GM23338 (cell line): ENCODE measurements at regions not wholly inside any gene's neighbourhood (a gene's known extent, or its start where the extent isn't known, plus 50 kb on each side); places are given as distances from the start of the nearest gene placed in this dataset.

ENCODE experiments used
- ATAC-seq: fragments of 200-7000 bp; cut with Tn5 transposase; 3 replicates; pipeline ENCODE4 v1.9.1; 2020
- DNase-seq: peaks from one replicate; pipeline ENCODE4 v3.0.0-alpha.2; 2015; ENCODE audit warnings: low spot score
- H2AFZ ChIP-seq: fragments of 200-600 bp; sonication (generic); 2 replicates; pipeline ENCODE4 v1.8.0; 2016; ENCODE audit warnings: antibody characterized with exemption, mild to moderate bottlenecking, moderate library complexity
- H3F3A ChIP-seq: fragments of 200-600 bp; sonication (generic); replicated peaks from 2 replicates; pipeline ENCODE4 v1.8.0; 2017; ENCODE audit warnings: antibody characterized with exemption, mixed run types, low read depth
- H3K27ac ChIP-seq: fragments of 200-600 bp; sonication (generic); 2 replicates; pipeline ENCODE4 v1.6.1; 2016; ENCODE audit warnings: low read depth
- H3K27me3 ChIP-seq: fragments of 200-600 bp; sonication (generic); 2 replicates; pipeline ENCODE4 v1.8.0; 2016; ENCODE audit warnings: mild to moderate bottlenecking, mixed run types, moderate library complexity; ENCODE audit not compliant: insufficient read depth
- H3K36me3 ChIP-seq: fragments of 200-600 bp; sonication (generic); 2 replicates; pipeline ENCODE4 v1.8.0; 2016; ENCODE audit warnings: mild to moderate bottlenecking; ENCODE audit not compliant: insufficient read depth
- H3K4me1 ChIP-seq: fragments of 200-600 bp; sonication (generic); 2 replicates; pipeline ENCODE4 v1.8.0; 2016; ENCODE audit warnings: mild to moderate bottlenecking, moderate library complexity; ENCODE audit not compliant: insufficient read depth
- H3K4me2 ChIP-seq: fragments of 200-600 bp; sonication (generic); 2 replicates; pipeline ENCODE4 v1.7.1; 2017; ENCODE audit warnings: mixed run types
- H3K4me3 ChIP-seq: fragments of 200-600 bp; sonication (generic); 2 replicates; pipeline ENCODE4 v1.6.1; 2016; ENCODE audit warnings: mixed run types
- H3K79me2 ChIP-seq: fragments of 200-600 bp; sonication (generic); replicated peaks from 2 replicates; pipeline ENCODE4 v1.8.0; 2017; ENCODE audit warnings: mild to moderate bottlenecking; ENCODE audit not compliant: insufficient read depth
- H3K9me2 ChIP-seq: fragments of 200-600 bp; sonication (generic); 2 replicates; pipeline ENCODE4 v1.8.0; 2017; ENCODE audit not compliant: insufficient read depth
- H4K20me1 ChIP-seq: fragments of 200-600 bp; sonication (generic); replicated peaks from 2 replicates; pipeline ENCODE4 v1.8.0; 2017; ENCODE audit warnings: mild to moderate bottlenecking; ENCODE audit not compliant: insufficient read depth
- H3K27ac Mint-ChIP-seq: 2 replicates; pipeline ENCODE4 v1.8.0; 2020; ENCODE audit warnings: inconsistent platforms, mild to moderate bottlenecking, moderate library complexity, mixed read lengths
- H3K27me3 Mint-ChIP-seq: 3 replicates; pipeline ENCODE4 v1.8.0; 2022; ENCODE audit warnings: low read depth, mild to moderate bottlenecking, moderate library complexity, mixed read lengths, inconsistent platforms; ENCODE audit not compliant: insufficient read depth, poor library complexity
- H3K36me3 Mint-ChIP-seq: 3 replicates; pipeline ENCODE4 v1.8.0; 2021; ENCODE audit warnings: low read depth, mild to moderate bottlenecking, inconsistent platforms, moderate library complexity, mixed read lengths
- H3K4me1 Mint-ChIP-seq: 3 replicates; pipeline ENCODE4 v1.8.0; 2020; ENCODE audit warnings: mild to moderate bottlenecking, inconsistent platforms, mixed read lengths
- H3K4me3 Mint-ChIP-seq: 3 replicates; pipeline ENCODE4 v1.8.0; 2021; ENCODE audit warnings: moderate library complexity, mild to moderate bottlenecking, inconsistent platforms, mixed read lengths
- H3K9me3 Mint-ChIP-seq: 3 replicates; pipeline ENCODE4 v1.8.0; 2020; ENCODE audit warnings: moderate library complexity, mild to moderate bottlenecking, inconsistent platforms, mixed read lengths
- CREB1 ChIP-seq: fragments of 250-450 bp; sonication (Bioruptor Pico); IDR thresholded peaks from 2 replicates; pipeline ENCODE4 v1.5.0; 2020; ENCODE audit warnings: low read depth, mild to moderate bottlenecking, moderate library complexity
- ETS1 ChIP-seq: IDR thresholded peaks from 2 replicates; pipeline ENCODE4 v1.6.1; 2016; ENCODE audit warnings: antibody characterized with exemption
- EZH2phosphoT487 ChIP-seq: fragments of 200-600 bp; sonication (generic); IDR thresholded peaks from one replicate; pipeline ENCODE4 v1.8.1; 2018; ENCODE audit warnings: antibody characterized with exemption; ENCODE audit not compliant: unreplicated experiment
- JUNB ChIP-seq: IDR thresholded peaks from one replicate; pipeline ENCODE4 v1.6.1; 2016; ENCODE audit warnings: antibody characterized with exemption; ENCODE audit not compliant: unreplicated experiment
- NANOG ChIP-seq: IDR thresholded peaks from 2 replicates; pipeline ENCODE4 v1.6.1; 2016; ENCODE audit warnings: antibody characterized with exemption, borderline replicate concordance
- POLR2AphosphoS5 ChIP-seq: IDR thresholded peaks from 2 replicates; pipeline ENCODE4 v1.6.1; 2016; ENCODE audit warnings: antibody characterized with exemption, low read depth
- STAT1 ChIP-seq: IDR thresholded peaks from one replicate; pipeline ENCODE4 v1.6.1; 2016; ENCODE audit warnings: antibody characterized with exemption; ENCODE audit not compliant: unreplicated experiment
- ZNF114 ChIP-seq: fragments of 250-450 bp; sonication (Bioruptor Pico); IDR thresholded peaks from 2 replicates; pipeline ENCODE4 v1.5.0; 2020; ENCODE audit warnings: mild to moderate bottlenecking, moderate library complexity
- TF ChIP-seq, protein P1 (sequence below): IDR thresholded peaks from one replicate; pipeline ENCODE4 v1.6.1; 2018; ENCODE audit warnings: antibody characterized with exemption; ENCODE audit not compliant: unreplicated experiment
- TF ChIP-seq, protein P2 (sequence below), 2 experiments: fragments of 200-600 bp in 1 of 2; sonication (generic) in 1 of 2; conservative IDR thresholded peaks; 2 replicates each; pipeline versions ENCODE4 v1.5.1 to v1.6.1; 2016 to 2017; ENCODE audit warnings: antibody characterized with exemption in 2 of 2, low read depth in 2 of 2, mild to moderate bottlenecking in 2 of 2, moderate library complexity in 1 of 2

DNA sequence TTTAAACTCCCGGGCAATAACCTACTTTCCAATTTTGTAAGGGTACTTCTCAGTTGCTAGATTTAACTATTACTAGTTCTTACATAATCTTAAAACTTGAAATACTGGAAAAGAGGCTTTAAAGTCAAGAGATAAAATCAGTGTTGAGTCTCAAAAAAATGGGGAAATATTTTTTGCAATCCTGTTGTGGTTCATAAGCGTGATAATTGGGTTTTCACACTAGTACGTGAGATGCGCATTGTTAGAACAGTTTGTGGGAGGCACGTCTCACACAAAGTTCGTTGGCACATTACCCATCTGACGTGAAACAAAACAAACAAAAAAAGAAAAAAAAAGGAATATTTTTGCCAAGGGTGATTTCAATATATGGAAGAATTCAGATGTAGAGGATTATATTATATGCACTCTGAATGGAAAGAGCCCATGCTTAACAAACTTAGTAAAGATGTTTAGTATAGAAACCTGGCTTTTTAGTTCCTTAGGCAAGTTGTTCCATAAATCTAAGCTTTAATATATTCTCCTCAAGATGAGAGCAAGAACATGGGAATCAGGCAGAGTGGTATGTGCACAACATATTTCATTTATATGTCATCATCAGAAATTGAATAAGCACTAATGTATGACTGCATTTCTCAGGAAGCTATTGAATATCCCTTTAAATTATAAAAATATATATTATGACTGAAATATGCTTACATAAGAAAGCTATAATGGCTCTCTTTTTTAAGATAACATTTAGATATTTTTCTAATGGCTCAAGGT, 73.9 kb upstream of the TNFSF4 start:
- H3K4me1 Mint-ChIP-seq = peaks cover 20% of the 10 kb centered on the region
- Histone ChIP-seq H3K36me3 (no peaks in the 10 kb centered on the region), H3K79me2 (no peaks in the 10 kb centered on the region), H3K4me2 (no peak overlapping the region), H3K9me2 (peaks cover 4% of the 10 kb centered on the region; the same call in 1 of the 2 replicates), H3K4me3 (no peak overlapping the region), H3K27ac (no peak overlapping the region), H4K20me1 (no peaks in the 10 kb centered on the region), H2AFZ (no peak overlapping the region), H3K4me1 (peaks cover 24% of the 10 kb centered on the region), H3F3A (no peaks in the 10 kb centered on the region), H3K27me3 (peaks cover 4% of the 10 kb centered on the region; the same call in 1 of the 2 replicates)
- no peak overlapping the region for H3K27ac Mint-ChIP-seq
- no peaks in the 10 kb centered on the region for H3K9me3 Mint-ChIP-seq
- no peak for TF ChIP-seq EZH2phosphoT487
- TF ChIP-seq JUNB = no peak
- TF ChIP-seq ETS1 = no peak
- TF ChIP-seq, protein P1, sequence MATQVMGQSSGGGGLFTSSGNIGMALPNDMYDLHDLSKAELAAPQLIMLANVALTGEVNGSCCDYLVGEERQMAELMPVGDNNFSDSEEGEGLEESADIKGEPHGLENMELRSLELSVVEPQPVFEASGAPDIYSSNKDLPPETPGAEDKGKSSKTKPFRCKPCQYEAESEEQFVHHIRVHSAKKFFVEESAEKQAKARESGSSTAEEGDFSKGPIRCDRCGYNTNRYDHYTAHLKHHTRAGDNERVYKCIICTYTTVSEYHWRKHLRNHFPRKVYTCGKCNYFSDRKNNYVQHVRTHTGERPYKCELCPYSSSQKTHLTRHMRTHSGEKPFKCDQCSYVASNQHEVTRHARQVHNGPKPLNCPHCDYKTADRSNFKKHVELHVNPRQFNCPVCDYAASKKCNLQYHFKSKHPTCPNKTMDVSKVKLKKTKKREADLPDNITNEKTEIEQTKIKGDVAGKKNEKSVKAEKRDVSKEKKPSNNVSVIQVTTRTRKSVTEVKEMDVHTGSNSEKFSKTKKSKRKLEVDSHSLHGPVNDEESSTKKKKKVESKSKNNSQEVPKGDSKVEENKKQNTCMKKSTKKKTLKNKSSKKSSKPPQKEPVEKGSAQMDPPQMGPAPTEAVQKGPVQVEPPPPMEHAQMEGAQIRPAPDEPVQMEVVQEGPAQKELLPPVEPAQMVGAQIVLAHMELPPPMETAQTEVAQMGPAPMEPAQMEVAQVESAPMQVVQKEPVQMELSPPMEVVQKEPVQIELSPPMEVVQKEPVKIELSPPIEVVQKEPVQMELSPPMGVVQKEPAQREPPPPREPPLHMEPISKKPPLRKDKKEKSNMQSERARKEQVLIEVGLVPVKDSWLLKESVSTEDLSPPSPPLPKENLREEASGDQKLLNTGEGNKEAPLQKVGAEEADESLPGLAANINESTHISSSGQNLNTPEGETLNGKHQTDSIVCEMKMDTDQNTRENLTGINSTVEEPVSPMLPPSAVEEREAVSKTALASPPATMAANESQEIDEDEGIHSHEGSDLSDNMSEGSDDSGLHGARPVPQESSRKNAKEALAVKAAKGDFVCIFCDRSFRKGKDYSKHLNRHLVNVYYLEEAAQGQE = no peak
- H3K36me3 Mint-ChIP-seq = no peaks in the 10 kb centered on the region
- ATAC-seq = no peak
- H3K4me3 Mint-ChIP-seq = no peak overlapping the region
- no peak for DNase-seq
- H3K27me3 Mint-ChIP-seq = no peaks in the 10 kb centered on the region

DNA sequence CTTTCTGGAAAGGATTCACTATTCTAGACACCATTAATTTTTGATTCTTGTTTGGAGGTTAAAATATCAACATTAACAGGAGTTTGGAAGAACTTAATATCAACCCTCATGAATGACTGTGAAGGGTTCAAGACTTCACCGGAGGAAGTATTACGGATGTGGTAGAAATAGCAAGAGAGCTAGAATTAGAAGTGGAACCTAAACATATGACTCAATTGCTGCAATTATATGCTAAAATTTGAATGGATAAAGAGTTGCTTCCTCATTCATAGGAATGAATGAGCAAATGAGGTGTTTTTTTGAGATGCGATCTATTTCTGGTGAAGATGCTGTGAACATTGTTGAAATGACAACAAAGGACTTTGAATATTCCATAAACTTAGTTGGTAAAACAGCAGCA, 77.9 kb upstream of the TNFSF4 start:
- Histone ChIP-seq H3K27ac (no peak overlapping the region), H3K79me2 (no peaks in the 10 kb centered on the region), H2AFZ (no peak overlapping the region), H3K27me3 (no peaks in the 10 kb centered on the region), H3K36me3 (no peaks in the 10 kb centered on the region), H3K9me2 (0 out of 2 replicates have a peak, but pooled peaks cover 4% of the 10 kb centered on the region), H3F3A (no peaks in the 10 kb centered on the region), H3K4me3 (no peak overlapping the region), H3K4me1 (peaks cover 7% of the 10 kb centered on the region; the same call in 1 of the 2 replicates), H3K4me2 (no peak overlapping the region), H4K20me1 (no peaks in the 10 kb centered on the region)
- Mint-ChIP-seq H3K9me3 (no peaks in the 10 kb centered on the region), H3K4me3 (no peak overlapping the region), H3K4me1 (peaks cover 3% of the 10 kb centered on the region; the same call in 2 of the 3 replicates), H3K27me3 (no peaks in the 10 kb centered on the region), H3K27ac (no peak overlapping the region), H3K36me3 (no peaks in the 10 kb centered on the region)
- ATAC-seq (no peak), DNase-seq (no peak)
- TF ChIP-seq, protein P1 = no peak
- no peak for TF ChIP-seq NANOG
- TF ChIP-seq, protein P2, sequence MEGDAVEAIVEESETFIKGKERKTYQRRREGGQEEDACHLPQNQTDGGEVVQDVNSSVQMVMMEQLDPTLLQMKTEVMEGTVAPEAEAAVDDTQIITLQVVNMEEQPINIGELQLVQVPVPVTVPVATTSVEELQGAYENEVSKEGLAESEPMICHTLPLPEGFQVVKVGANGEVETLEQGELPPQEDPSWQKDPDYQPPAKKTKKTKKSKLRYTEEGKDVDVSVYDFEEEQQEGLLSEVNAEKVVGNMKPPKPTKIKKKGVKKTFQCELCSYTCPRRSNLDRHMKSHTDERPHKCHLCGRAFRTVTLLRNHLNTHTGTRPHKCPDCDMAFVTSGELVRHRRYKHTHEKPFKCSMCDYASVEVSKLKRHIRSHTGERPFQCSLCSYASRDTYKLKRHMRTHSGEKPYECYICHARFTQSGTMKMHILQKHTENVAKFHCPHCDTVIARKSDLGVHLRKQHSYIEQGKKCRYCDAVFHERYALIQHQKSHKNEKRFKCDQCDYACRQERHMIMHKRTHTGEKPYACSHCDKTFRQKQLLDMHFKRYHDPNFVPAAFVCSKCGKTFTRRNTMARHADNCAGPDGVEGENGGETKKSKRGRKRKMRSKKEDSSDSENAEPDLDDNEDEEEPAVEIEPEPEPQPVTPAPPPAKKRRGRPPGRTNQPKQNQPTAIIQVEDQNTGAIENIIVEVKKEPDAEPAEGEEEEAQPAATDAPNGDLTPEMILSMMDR (conservative IDR thresholded peaks at IDR 0.05; ENCODE audit: low read depth in 2 of 2) = no peak
- TF ChIP-seq STAT1 = no peak
- no peak for TF ChIP-seq CREB1 (CRISPR knock-in tag)
- TF ChIP-seq ZNF114 (CRISPR knock-in tag) = no peak
- no peak for TF ChIP-seq ETS1
- no peak for TF ChIP-seq POLR2AphosphoS5
